KMS-11 (cell line): ENCODE measurements at regions not wholly inside any gene's neighbourhood (a gene's known extent, or its start where the extent isn't known, plus 50 kb on each side); places are given as distances from the start of the nearest gene placed in this dataset.

Experiments used
- H2AFZ ChIP-seq: fragments of 200-600 bp; sonication (generic); 2 replicates; pipeline ENCODE4 v1.6.1; 2016; ENCODE audit warnings: antibody characterized with exemption, mixed run types, low read depth
- H3K27ac ChIP-seq: fragments of 200-600 bp; sonication (generic); 2 replicates; pipeline ENCODE4 v1.6.1; 2016; ENCODE audit warnings: mild to moderate bottlenecking, mixed run types
- H3K27me3 ChIP-seq: fragments of 200-600 bp; sonication (generic); 2 replicates; pipeline ENCODE4 v1.6.1; 2017; ENCODE audit warnings: mild to moderate bottlenecking, low read depth, mixed run types, moderate library complexity; ENCODE audit not compliant: insufficient read depth
- H3K36me3 ChIP-seq: fragments of 200-600 bp; sonication (generic); 2 replicates; pipeline ENCODE4 v1.6.1; 2017; ENCODE audit warnings: mild to moderate bottlenecking, mixed run types; ENCODE audit not compliant: insufficient read depth
- H3K4me1 ChIP-seq: fragments of 200-600 bp; sonication (generic); 2 replicates; pipeline ENCODE4 v1.6.1; 2016; ENCODE audit warnings: mild to moderate bottlenecking, low read depth, mixed run types; ENCODE audit not compliant: poor library complexity, severe bottlenecking
- H3K4me2 ChIP-seq: fragments of 200-600 bp; sonication (generic); 2 replicates; pipeline ENCODE4 v1.7.0; 2016; ENCODE audit warnings: mild to moderate bottlenecking, mixed run types
- H3K4me3 ChIP-seq: fragments of 200-600 bp; sonication (generic); IDR thresholded peaks from 2 replicates; pipeline ENCODE4 v1.6.1; 2017; ENCODE audit warnings: low read depth, low read length, mixed read lengths; ENCODE audit not compliant: insufficient read depth
- H3K79me2 ChIP-seq: fragments of 200-600 bp; sonication (generic); 2 replicates; pipeline ENCODE4 v1.6.1; 2016; ENCODE audit warnings: low read depth, mixed run types; ENCODE audit not compliant: insufficient read depth
- H3K9ac ChIP-seq: fragments of 200-600 bp; sonication (generic); 2 replicates; pipeline ENCODE4 v1.6.1; 2016; ENCODE audit warnings: mild to moderate bottlenecking, mixed run types
- H4K20me1 ChIP-seq: fragments of 200-600 bp; sonication (generic); 2 replicates; pipeline ENCODE4 v1.6.1; 2016; ENCODE audit warnings: mild to moderate bottlenecking, mixed run types; ENCODE audit not compliant: insufficient read depth
- CTCF ChIP-seq: fragments of 200-600 bp; sonication (generic); conservative IDR thresholded peaks from 2 replicates; pipeline ENCODE4 v1.6.1; 2017; ENCODE audit warnings: low read depth, mild to moderate bottlenecking, antibody characterized with exemption, low read length, moderate library complexity, mixed read lengths

GRCh38 chr5:125017796-125018195 lies 271.4 kb upstream of the ZNF608 start:
- Histone ChIP-seq H3K36me3 (no peaks in the 10 kb centered on the region), H3K4me3 (no peak overlapping the region), H4K20me1 (no peaks in the 10 kb centered on the region), H3K79me2 (no peaks in the 10 kb centered on the region), H2AFZ (no peak overlapping the region), H3K27ac (no peak overlapping the region), H3K27me3 (no peaks in the 10 kb centered on the region), H3K4me2 (no peak overlapping the region), H3K4me1 (no peaks in the 10 kb centered on the region), H3K9ac (no peak overlapping the region)
- no peak for TF ChIP-seq CTCF

GRCh38 chr5:125023673-125024072 lies 277.2 kb upstream of the ZNF608 start:
- no peaks in the 10 kb centered on the region for H3K79me2 ChIP-seq
- no peak overlapping the region for H3K9ac ChIP-seq
- no peaks in the 10 kb centered on the region for H3K4me1 ChIP-seq
- no peak overlapping the region for H3K4me2 ChIP-seq
- no peak for TF ChIP-seq CTCF
- H3K27me3 ChIP-seq: no peaks in the 10 kb centered on the region
- no peak overlapping the region for H3K4me3 ChIP-seq
- no peak overlapping the region for H2AFZ ChIP-seq
- H3K27ac ChIP-seq: no peak overlapping the region
- H4K20me1 ChIP-seq: no peaks in the 10 kb centered on the region
- H3K36me3 ChIP-seq: no peaks in the 10 kb centered on the region

GRCh38 chr5:125026867-125027731 lies 280.7 kb upstream of the ZNF608 start:
- no peaks in the 10 kb centered on the region for H3K27me3 ChIP-seq
- no peak for TF ChIP-seq CTCF
- no peak overlapping the region for H3K27ac ChIP-seq
- no peak overlapping the region for H3K4me2 ChIP-seq
- no peak overlapping the region for H2AFZ ChIP-seq
- H3K9ac ChIP-seq: no peak overlapping the region
- H4K20me1 ChIP-seq: no peaks in the 10 kb centered on the region
- H3K36me3 ChIP-seq: no peaks in the 10 kb centered on the region
- no peaks in the 10 kb centered on the region for H3K4me1 ChIP-seq
- H3K4me3 ChIP-seq: no peak overlapping the region
- H3K79me2 ChIP-seq: no peaks in the 10 kb centered on the region

- Histone ChIP-seq H3K27me3 (no peaks in the 10 kb centered on the region), H3K27ac (no peak overlapping the region), H2AFZ (no peak overlapping the region), H3K4me1 (no peaks in the 10 kb centered on the region), H4K20me1 (no peaks in the 10 kb centered on the region), H3K79me2 (no peaks in the 10 kb centered on the region), H3K4me3 (no peak overlapping the region), H3K4me2 (no peak overlapping the region), H3K36me3 (no peaks in the 10 kb centered on the region), H3K9ac (no peak overlapping the region)
- no peak for TF ChIP-seq CTCF
These were observed 285.8 kb upstream of the ZNF608 start for GRCh38 chr5:125032286-125032685.
